ENCODE measurements at regions not wholly inside any gene's neighbourhood (a gene's known extent, or its start where the extent isn't known, plus 50 kb on each side); places are given as distances from the start of the nearest gene placed in this dataset.

DNA sequence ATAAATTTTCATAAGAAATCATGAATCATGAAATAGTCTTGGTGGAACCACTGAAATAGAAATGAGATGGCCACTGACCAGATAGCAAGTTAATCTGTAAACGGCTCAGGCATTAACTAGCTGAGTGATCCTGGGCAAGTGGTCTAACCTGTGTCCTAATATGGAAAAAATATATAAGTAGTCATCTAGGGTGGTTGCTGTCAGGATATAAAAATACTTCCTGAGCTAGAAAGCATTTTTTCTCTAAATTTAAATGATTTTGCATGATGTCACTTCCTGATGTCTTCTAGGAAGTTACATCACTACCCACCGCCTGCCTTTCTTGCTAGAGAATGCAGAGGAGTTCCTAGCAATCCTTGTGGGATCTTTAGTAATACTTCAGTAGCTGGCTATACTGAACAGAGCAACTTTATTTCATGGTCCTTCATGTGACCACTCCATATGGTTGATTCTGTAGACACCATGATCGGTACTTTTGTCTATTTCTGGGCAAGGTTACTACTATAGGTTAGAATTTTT, 228.1 kb upstream of the CEP162 start:
- TF ChIP-seq GTF2F1 (IDR thresholded peaks at IDR 0.05; ENCODE audit: borderline replicate concordance, low read depth, low read length) (no peak), KDM1A (IDR thresholded peaks at IDR 0.05; ENCODE audit: borderline replicate concordance, low read length) (no peak), KDM5A (IDR thresholded peaks at IDR 0.05; ENCODE audit: low read length) (no peak), RXRA (IDR thresholded peaks at IDR 0.05; ENCODE audit: insufficient read depth, low read depth, low read length) (no peak)
- TF ChIP-seq, protein P1, sequence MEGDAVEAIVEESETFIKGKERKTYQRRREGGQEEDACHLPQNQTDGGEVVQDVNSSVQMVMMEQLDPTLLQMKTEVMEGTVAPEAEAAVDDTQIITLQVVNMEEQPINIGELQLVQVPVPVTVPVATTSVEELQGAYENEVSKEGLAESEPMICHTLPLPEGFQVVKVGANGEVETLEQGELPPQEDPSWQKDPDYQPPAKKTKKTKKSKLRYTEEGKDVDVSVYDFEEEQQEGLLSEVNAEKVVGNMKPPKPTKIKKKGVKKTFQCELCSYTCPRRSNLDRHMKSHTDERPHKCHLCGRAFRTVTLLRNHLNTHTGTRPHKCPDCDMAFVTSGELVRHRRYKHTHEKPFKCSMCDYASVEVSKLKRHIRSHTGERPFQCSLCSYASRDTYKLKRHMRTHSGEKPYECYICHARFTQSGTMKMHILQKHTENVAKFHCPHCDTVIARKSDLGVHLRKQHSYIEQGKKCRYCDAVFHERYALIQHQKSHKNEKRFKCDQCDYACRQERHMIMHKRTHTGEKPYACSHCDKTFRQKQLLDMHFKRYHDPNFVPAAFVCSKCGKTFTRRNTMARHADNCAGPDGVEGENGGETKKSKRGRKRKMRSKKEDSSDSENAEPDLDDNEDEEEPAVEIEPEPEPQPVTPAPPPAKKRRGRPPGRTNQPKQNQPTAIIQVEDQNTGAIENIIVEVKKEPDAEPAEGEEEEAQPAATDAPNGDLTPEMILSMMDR (IDR thresholded peaks at IDR 0.05; ENCODE audit: control extremely low read depth in 1 of 3, insufficient read depth in 1 of 3, low read depth in 1 of 3, low read length in 3 of 3) = no peak

All from H1 (cell line).